C4-2B (cell line): ENCODE measurements at regions not wholly inside any gene's neighbourhood (a gene's known extent, or its start where the extent isn't known, plus 50 kb on each side); places are given as distances from the start of the nearest gene placed in this dataset.

Experiments used
- H3K27ac ChIP-seq: fragments of 450-650 bp; 2 replicates; pipeline ENCODE4 v1.5.1; 2017
- CTCF ChIP-seq: fragments of 450-650 bp; conservative IDR thresholded peaks from 2 replicates; pipeline ENCODE4 v1.5.1; 2017; ENCODE audit warnings: mild to moderate bottlenecking
- ZFX ChIP-seq: fragments of 450-650 bp; IDR thresholded peaks from 2 replicates; pipeline ENCODE4 v1.6.1; 2017

GRCh38 chr5:1950096-1950707 is 67.5 kb upstream of the IRX4 start:
- TF ChIP-seq CTCF (no peak), ZFX (no peak)

GRCh38 chr5:1949253-1949652 is 66.5 kb upstream of the IRX4 start:
- no peak overlapping the region for H3K27ac ChIP-seq
- TF ChIP-seq CTCF = no peak
- TF ChIP-seq ZFX = no peak

More at GRCh38 chr5:1950096-1950707, 67.5 kb upstream of the IRX4 start:
- H3K27ac ChIP-seq = no peak overlapping the region

- no peak overlapping the region for H3K27ac ChIP-seq
- TF ChIP-seq CTCF (no peak), ZFX (no peak)
Observed at GRCh38 chr5:1948663-1949191, 66.0 kb upstream of the IRX4 start.

- TF ChIP-seq ZFX (no peak), CTCF (no peak)
- H3K27ac ChIP-seq = no peak overlapping the region
Observed at GRCh38 chr5:1948111-1948510, 65.4 kb upstream of the IRX4 start.

- TF ChIP-seq CTCF = no peak
- H3K27ac ChIP-seq = no peak overlapping the region
Observed at GRCh38 chr5:1946776-1947175, 64.1 kb upstream of the IRX4 start.

- no peak for TF ChIP-seq CTCF
- no peak for TF ChIP-seq ZFX
Observed at GRCh38 chr5:1946122-1946677, 63.5 kb upstream of the IRX4 start.

GRCh38 chr5:1945606-1946005 is 62.9 kb upstream of the IRX4 start:
- TF ChIP-seq CTCF (no peak), ZFX (no peak)
- H3K27ac ChIP-seq = no peak overlapping the region

More at GRCh38 chr5:1946122-1946677, 63.5 kb upstream of the IRX4 start:
- H3K27ac ChIP-seq = no peak overlapping the region
